K562 (cell line): ENCODE measurements at regions not wholly inside any gene's neighbourhood (a gene's known extent, or its start where the extent isn't known, plus 50 kb on each side); places are given as distances from the start of the nearest gene placed in this dataset.

Source experiments
- ATAC-seq: fragments of 200-7000 bp; cut with Tn5 transposase; 3 replicates; pipeline ENCODE4 v1.9.1; 2020; ENCODE audit warnings: moderate library complexity
- BruUV-seq: library from RNA; stranded (reverse); fragments of 400-500 nt; replicated peaks from 2 replicates; lab custom pipeline; 2021; lab: Mats Ljungman, UMichigan
- CTCF ChIA-PET: fragments of 300-600 bp; formaldehyde crosslinking; extraction: SDS; loops from one replicate; lab custom pipeline; 2021; ENCODE audit warnings: low intra/inter-chr PET ratio; lab: Yijun Ruan, JAX
- POLR2A ChIA-PET: fragments of 300-600, 350-650 bp; sonication (Branson Sonifier 250); formaldehyde crosslinking; extraction: SDS; loops from one replicate; lab custom pipeline; 2021; ENCODE audit warnings: antibody characterized with exemption, inconsistent platforms; lab: Yijun Ruan, JAX
- DNase-seq, 4 experiments: peaks; one replicate each; pipeline versions ENCODE4 v3.0.0 to v3.0.0-alpha.2; 2011 to 2018; ENCODE audit warnings: low spot score in 3 of 4, mixed read lengths in 3 of 4; ENCODE audit errors: extremely low read depth in 1 of 4
- FAIRE-seq: peaks from 2 replicates; lab custom pipeline; 2011; peaks lifted over from hg19 to GRCh38; lab: Jason Lieb, UNC
- H2AFZ ChIP-seq: 2 replicates; pipeline ENCODE4 v1.6.0; 2011; ENCODE audit warnings: low read depth, low read length, control low read depth, inconsistent platforms
- H3K27ac ChIP-seq: fragments of 200-600 bp; 3 replicates; pipeline ENCODE4 v1.8.0; 2011; ENCODE audit warnings: low read depth, mild to moderate bottlenecking, control low read depth, inconsistent platforms, low read length, moderate library complexity, mixed read lengths; ENCODE audit errors: extremely low read depth
- H3K27me3 ChIP-seq, 2 experiments: fragments of 300-600 bp in 1 of 2; 2 replicates in 1 of 2; 3 replicates in 1 of 2; pipeline versions ENCODE4 v1.6.0 to v1.8.0; 2011; ENCODE audit warnings: inconsistent platforms in 2 of 2, low read length in 2 of 2, mild to moderate bottlenecking in 1 of 2, mixed read lengths in 1 of 2, moderate library complexity in 1 of 2; ENCODE audit not compliant: control insufficient read depth in 2 of 2, insufficient read depth in 2 of 2
- H3K36me3 ChIP-seq: fragments of 300-600 bp; 3 replicates; pipeline ENCODE4 v1.8.0; 2011; ENCODE audit warnings: mild to moderate bottlenecking, low read length, inconsistent platforms; ENCODE audit not compliant: control insufficient read depth, insufficient read depth
- H3K4me1 ChIP-seq, 2 experiments: fragments of 200-600 bp in 1 of 2; replicated peaks in 1 of 2; 2 replicates in 1 of 2; 3 replicates in 1 of 2; pipeline versions ENCODE4 v1.5.1 to v1.8.0; 2011; ENCODE audit warnings: inconsistent platforms in 2 of 2, low read length in 2 of 2, mild to moderate bottlenecking in 1 of 2, mixed read lengths in 1 of 2, moderate library complexity in 1 of 2; ENCODE audit not compliant: control insufficient read depth in 2 of 2, insufficient read depth in 2 of 2
- H3K4me2 ChIP-seq: 2 replicates; pipeline ENCODE4 v1.6.1; 2011; ENCODE audit warnings: low read length, control low read depth, inconsistent platforms, mixed read lengths; ENCODE audit not compliant: insufficient read depth
- H3K4me3 ChIP-seq: fragments of 200-600 bp; sonication (generic), shearing (Covaris generic); 2 replicates; pipeline ENCODE4 v1.5.1; 2016; ENCODE audit warnings: control low read depth, inconsistent platforms
- H3K79me2 ChIP-seq: fragments of 200-600 bp; 3 replicates; pipeline ENCODE4 v1.8.0; 2011; ENCODE audit warnings: low read length, inconsistent platforms; ENCODE audit not compliant: control insufficient read depth, insufficient read depth
- H3K9ac ChIP-seq, 2 experiments: 2 replicates each; pipeline versions ENCODE4 v1.6.0 to v1.6.1; 2011; ENCODE audit warnings: low read depth in 2 of 2, low read length in 2 of 2, control low read depth in 1 of 2, inconsistent platforms in 1 of 2, mild to moderate bottlenecking in 1 of 2, mixed read lengths in 1 of 2; ENCODE audit not compliant: insufficient read depth in 1 of 2
- H3K9me1 ChIP-seq: one replicate; pipeline ENCODE4 v1.6.0; 2011; ENCODE audit warnings: inconsistent platforms, mild to moderate bottlenecking, low read length, moderate library complexity; ENCODE audit not compliant: control insufficient read depth, insufficient read depth
- H3K9me3 ChIP-seq: replicated peaks from 2 replicates; pipeline ENCODE4 v1.5.1; 2011; ENCODE audit warnings: low read depth, low read length, inconsistent platforms; ENCODE audit not compliant: control insufficient read depth, insufficient read depth
- H4K20me1 ChIP-seq: replicated peaks from 2 replicates; pipeline ENCODE4 v1.6.1; 2011; ENCODE audit warnings: low read length, inconsistent platforms, mixed read lengths; ENCODE audit not compliant: control insufficient read depth, insufficient read depth
- EP300 ChIP-seq: IDR thresholded peaks from 2 replicates; pipeline ENCODE4 v1.6.1; 2012; ENCODE audit warnings: low read length, improper control_type of control experiment
- GATAD2B ChIP-seq: fragments of 450-650 bp; IDR thresholded peaks from 2 replicates; pipeline ENCODE4 v1.6.1; 2017; ENCODE audit warnings: mild to moderate bottlenecking, borderline replicate concordance
- GTF2E2 ChIP-seq: fragments of 200-800 bp; sonication (Bioruptor generic); IDR thresholded peaks from 2 replicates; pipeline ENCODE4 v1.6.1; 2016; ENCODE audit warnings: missing genetic modification characterization, missing compliant biosample characterization
- GTF2F1 ChIP-seq: IDR thresholded peaks from 2 replicates; pipeline ENCODE4 v1.6.1; 2011; ENCODE audit warnings: low read depth, low read length, improper control_type of control experiment
- HCFC1 ChIP-seq: IDR thresholded peaks from 2 replicates; pipeline ENCODE4 v1.6.1; 2012; ENCODE audit warnings: low read depth, low read length, improper control_type of control experiment
- IFI16 ChIP-seq: fragments of 250-450 bp; sonication (Bioruptor Pico); IDR thresholded peaks from 2 replicates; pipeline ENCODE4 v2.1.2; 2022; ENCODE audit warnings: mild to moderate bottlenecking, inconsistent platforms
- NR4A1 ChIP-seq, 2 experiments: fragments of 250-450 bp in 1 of 2; fragments of 450-650 bp in 1 of 2; sonication (Bioruptor Pico) in 1 of 2; IDR thresholded peaks; 2 replicates each; pipeline versions ENCODE4 v1.4.0 to v1.6.1; 2016 to 2020; ENCODE audit warnings: mild to moderate bottlenecking in 2 of 2, missing compliant biosample characterization in 1 of 2, missing genetic modification characterization in 1 of 2, moderate library complexity in 1 of 2
- SMAD3 ChIP-seq: fragments of 450-650 bp; formaldehyde crosslinking; conservative IDR thresholded peaks from 2 replicates; pipeline ENCODE4 v1.4.0; 2020; ENCODE audit warnings: mild to moderate bottlenecking
- SRSF3 ChIP-seq: fragments of 200-400 bp; formaldehyde crosslinking; IDR thresholded peaks from 2 replicates; pipeline ENCODE4 v1.6.1; 2016; ENCODE audit warnings: mild to moderate bottlenecking, low read length, moderate library complexity; ENCODE audit not compliant: insufficient read depth
- TEAD2 ChIP-seq: fragments of 450-650 bp; IDR thresholded peaks from 2 replicates; pipeline ENCODE4 v1.6.1; 2016; ENCODE audit warnings: missing genetic modification characterization, control low read depth, missing compliant biosample characterization
- ZNF232 ChIP-seq: sonication (generic); formaldehyde crosslinking; IDR thresholded peaks from 2 replicates; pipeline ENCODE4 v1.8.0; 2022; ENCODE audit warnings: mild to moderate bottlenecking, missing genetic modification reagents
- ZNF324 ChIP-seq: fragments of 250-450 bp; sonication (Bioruptor Pico); IDR thresholded peaks from 2 replicates; pipeline ENCODE4 v1.4.0; 2020; ENCODE audit warnings: mild to moderate bottlenecking
- WGBS: fragments of 100-300 bp; shearing (Covaris generic); methylation state at CpG from one replicate; pipeline ENCODE4 v1.1.6; 2016; ENCODE audit warnings: low coverage, mixed read lengths; ENCODE audit not compliant: insufficient coverage; ENCODE audit errors: missing lambda C conversion rate; 5-methylcytosine and 5-hydroxymethylcytosine counted together
- in situ Hi-C: fragments of 300-500 bp; cut with MboI; formaldehyde crosslinking; loops from 4 replicates; pipeline ENCODE4 v1.15.0; 2018; ENCODE audit warnings: inconsistent platforms, mixed read lengths
- intact Hi-C: fragments of 100-400 bp; cut with micrococcal nuclease; formaldehyde crosslinking; loops from 2 replicates; pipeline ENCODE4 v1.14.2; 2022
- TF ChIP-seq, protein P1 (sequence below): fragments of 450-650 bp; IDR thresholded peaks from 2 replicates; pipeline ENCODE4 v1.6.1; 2018; ENCODE audit warnings: mild to moderate bottlenecking, low read depth; ENCODE audit not compliant: partially characterized antibody
- TF ChIP-seq, protein P2 (sequence below): fragments of 250-450 bp; sonication (Bioruptor Pico); IDR thresholded peaks from 2 replicates; pipeline ENCODE4 v1.4.0; 2020; ENCODE audit warnings: mild to moderate bottlenecking
- TF ChIP-seq, protein P3 (sequence below): fragments of 250-450 bp; sonication (Bioruptor Pico); IDR thresholded peaks from 2 replicates; pipeline ENCODE4 v1.4.0; 2020; ENCODE audit warnings: mild to moderate bottlenecking, moderate library complexity, borderline replicate concordance
- TF ChIP-seq, protein P4 (sequence below): fragments of 250-450 bp; sonication (Bioruptor Pico); IDR thresholded peaks from 2 replicates; pipeline ENCODE4 v1.8.0; 2022; ENCODE audit warnings: moderate library complexity, mild to moderate bottlenecking, inconsistent platforms

GRCh38 chr2:11071939-11072338 is 83.3 kb upstream of the SLC66A3 start:
- intact Hi-C loops (loop anchor here (5.0 kb wide), 2 partner anchors 55 to 240 kb away; no protein-coding TSS in a partner anchor), in situ Hi-C loops (no loop called here)
- Histone ChIP-seq H3K27ac (no peak overlapping the region), H3K27me3 (peaks cover 13 to 58% of the 10 kb centered on the region in 2 experiments; a peak in 4 of 5 replicates), H3K9me1 (no peaks in the 10 kb centered on the region), H3K4me1 (no peaks in the 10 kb centered on the region; a peak in 1 of 5 replicates), H2AFZ (no peak overlapping the region), H3K9ac (no peak overlapping the region), H3K36me3 (no peaks in the 10 kb centered on the region), H3K4me3 (no peak overlapping the region), H3K79me2 (no peaks in the 10 kb centered on the region), H3K9me3 (no peaks in the 10 kb centered on the region), H3K4me2 (no peak overlapping the region), H4K20me1 (no peaks in the 10 kb centered on the region; the same call in 1 of the 2 replicates)
- WGBS, result 10% methylated on average over 2 of the region's 2 CpGs
- ATAC-seq, result no peak
- no TSS peak for BruUV-seq
- FAIRE-seq, result no peak
- CTCF ChIA-PET, result no interaction called here
- TF ChIP-seq GATAD2B (no peak), SMAD3 (no peak), HCFC1 (no peak), IFI16 (CRISPR knock-in tag) (no peak), TEAD2 (tag) (no peak), NR4A1 (CRISPR knock-in tag; IDR thresholded peaks at IDR 0.05) (no peak), NR4A1 (tag; IDR thresholded peaks at IDR 0.05) (no peak), EP300 (no peak), GTF2F1 (no peak), ZNF324 (CRISPR knock-in tag) (no peak), ZNF232 (CRISPR knock-in tag) (no peak), SRSF3 (no peak), GTF2E2 (no peak)
- TF ChIP-seq, protein P1, sequence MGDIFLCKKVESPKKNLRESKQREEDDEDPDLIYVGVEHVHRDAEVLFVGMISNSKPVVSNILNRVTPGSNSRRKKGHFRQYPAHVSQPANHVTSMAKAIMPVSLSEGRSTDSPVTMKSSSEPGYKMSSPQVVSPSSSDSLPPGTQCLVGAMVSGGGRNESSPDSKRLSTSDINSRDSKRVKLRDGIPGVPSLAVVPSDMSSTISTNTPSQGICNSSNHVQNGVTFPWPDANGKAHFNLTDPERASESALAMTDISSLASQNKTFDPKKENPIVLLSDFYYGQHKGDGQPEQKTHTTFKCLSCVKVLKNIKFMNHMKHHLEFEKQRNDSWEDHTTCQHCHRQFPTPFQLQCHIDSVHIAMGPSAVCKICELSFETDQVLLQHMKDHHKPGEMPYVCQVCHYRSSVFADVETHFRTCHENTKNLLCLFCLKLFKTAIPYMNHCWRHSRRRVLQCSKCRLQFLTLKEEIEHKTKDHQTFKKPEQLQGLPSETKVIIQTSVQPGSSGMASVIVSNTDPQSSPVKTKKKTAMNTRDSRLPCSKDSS, result no peak
- TF ChIP-seq, protein P2, sequence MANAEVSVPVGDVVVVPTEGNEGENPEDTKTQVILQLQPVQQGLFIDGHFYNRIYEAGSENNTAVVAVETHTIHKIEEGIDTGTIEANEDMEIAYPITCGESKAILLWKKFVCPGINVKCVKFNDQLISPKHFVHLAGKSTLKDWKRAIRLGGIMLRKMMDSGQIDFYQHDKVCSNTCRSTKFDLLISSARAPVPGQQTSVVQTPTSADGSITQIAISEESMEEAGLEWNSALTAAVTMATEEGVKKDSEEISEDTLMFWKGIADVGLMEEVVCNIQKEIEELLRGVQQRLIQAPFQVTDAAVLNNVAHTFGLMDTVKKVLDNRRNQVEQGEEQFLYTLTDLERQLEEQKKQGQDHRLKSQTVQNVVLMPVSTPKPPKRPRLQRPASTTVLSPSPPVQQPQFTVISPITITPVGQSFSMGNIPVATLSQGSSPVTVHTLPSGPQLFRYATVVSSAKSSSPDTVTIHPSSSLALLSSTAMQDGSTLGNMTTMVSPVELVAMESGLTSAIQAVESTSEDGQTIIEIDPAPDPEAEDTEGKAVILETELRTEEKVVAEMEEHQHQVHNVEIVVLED (CRISPR knock-in tag), result no peak
- TF ChIP-seq, protein P3, sequence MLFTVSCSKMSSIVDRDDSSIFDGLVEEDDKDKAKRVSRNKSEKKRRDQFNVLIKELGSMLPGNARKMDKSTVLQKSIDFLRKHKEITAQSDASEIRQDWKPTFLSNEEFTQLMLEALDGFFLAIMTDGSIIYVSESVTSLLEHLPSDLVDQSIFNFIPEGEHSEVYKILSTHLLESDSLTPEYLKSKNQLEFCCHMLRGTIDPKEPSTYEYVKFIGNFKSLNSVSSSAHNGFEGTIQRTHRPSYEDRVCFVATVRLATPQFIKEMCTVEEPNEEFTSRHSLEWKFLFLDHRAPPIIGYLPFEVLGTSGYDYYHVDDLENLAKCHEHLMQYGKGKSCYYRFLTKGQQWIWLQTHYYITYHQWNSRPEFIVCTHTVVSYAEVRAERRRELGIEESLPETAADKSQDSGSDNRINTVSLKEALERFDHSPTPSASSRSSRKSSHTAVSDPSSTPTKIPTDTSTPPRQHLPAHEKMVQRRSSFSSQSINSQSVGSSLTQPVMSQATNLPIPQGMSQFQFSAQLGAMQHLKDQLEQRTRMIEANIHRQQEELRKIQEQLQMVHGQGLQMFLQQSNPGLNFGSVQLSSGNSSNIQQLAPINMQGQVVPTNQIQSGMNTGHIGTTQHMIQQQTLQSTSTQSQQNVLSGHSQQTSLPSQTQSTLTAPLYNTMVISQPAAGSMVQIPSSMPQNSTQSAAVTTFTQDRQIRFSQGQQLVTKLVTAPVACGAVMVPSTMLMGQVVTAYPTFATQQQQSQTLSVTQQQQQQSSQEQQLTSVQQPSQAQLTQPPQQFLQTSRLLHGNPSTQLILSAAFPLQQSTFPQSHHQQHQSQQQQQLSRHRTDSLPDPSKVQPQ (CRISPR knock-in tag), result no peak
- TF ChIP-seq, protein P4, sequence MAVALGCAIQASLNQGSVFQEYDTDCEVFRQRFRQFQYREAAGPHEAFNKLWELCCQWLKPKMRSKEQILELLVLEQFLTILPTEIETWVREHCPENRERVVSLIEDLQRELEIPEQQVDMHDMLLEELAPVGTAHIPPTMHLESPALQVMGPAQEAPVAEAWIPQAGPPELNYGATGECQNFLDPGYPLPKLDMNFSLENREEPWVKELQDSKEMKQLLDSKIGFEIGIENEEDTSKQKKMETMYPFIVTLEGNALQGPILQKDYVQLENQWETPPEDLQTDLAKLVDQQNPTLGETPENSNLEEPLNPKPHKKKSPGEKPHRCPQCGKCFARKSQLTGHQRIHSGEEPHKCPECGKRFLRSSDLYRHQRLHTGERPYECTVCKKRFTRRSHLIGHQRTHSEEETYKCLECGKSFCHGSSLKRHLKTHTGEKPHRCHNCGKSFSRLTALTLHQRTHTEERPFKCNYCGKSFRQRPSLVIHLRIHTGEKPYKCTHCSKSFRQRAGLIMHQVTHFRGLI (CRISPR knock-in tag), result no peak
- POLR2A ChIA-PET, result interaction anchor here (1.0 kb wide), 2 partner anchors 8 to 9 kb away, joined by 3 to 4 read pairs; no protein-coding TSS in a partner anchor
- DNase-seq, result no peak
